Keratinocyte (primary cell): ENCODE measurements at regions not wholly inside any gene's neighbourhood (a gene's known extent, or its start where the extent isn't known, plus 50 kb on each side); places are given as distances from the start of the nearest gene placed in this dataset.

Source experiments
- EZH2 ChIP-seq: IDR thresholded peaks from one replicate; pipeline ENCODE4 v1.6.1; 2012; ENCODE audit warnings: inconsistent platforms, mild to moderate bottlenecking, low read length, moderate library complexity
- TF ChIP-seq, protein P1 (sequence below), 3 experiments: IDR thresholded peaks in 1 of 3; conservative IDR thresholded peaks in 1 of 3; optimal IDR thresholded peaks in 1 of 3; 2 replicates in 2 of 3; 3 replicates in 1 of 3; pipeline versions ENCODE3 to v1.5.1; 2011; ENCODE audit warnings: low read length in 3 of 3, mild to moderate bottlenecking in 3 of 3, moderate library complexity in 2 of 3, control low read depth in 1 of 3, inconsistent platforms in 1 of 3; ENCODE audit not compliant: insufficient read depth in 2 of 3; ENCODE audit errors: extremely low read depth in 1 of 3

DNA sequence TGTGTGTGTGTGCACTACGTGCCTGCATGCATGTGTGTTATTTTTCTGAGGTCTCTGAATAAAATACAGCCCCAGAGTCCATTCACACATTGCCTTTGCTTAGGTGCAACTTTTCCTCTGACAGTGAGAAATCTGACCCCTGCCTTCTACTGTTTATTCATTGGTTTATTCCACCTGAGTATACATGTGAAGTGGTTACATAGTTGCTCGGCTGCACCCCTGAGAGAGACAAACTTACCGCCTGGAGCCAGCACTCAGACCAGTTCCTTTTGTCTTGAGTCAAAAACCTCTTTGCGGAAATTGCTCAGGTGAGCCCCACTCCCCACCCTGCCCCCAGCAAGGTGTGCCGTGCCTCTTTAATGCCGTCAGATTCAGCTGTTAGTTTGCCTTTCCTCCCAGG, 363.6 kb downstream of the BRD1 start:
- TF ChIP-seq, protein P1, sequence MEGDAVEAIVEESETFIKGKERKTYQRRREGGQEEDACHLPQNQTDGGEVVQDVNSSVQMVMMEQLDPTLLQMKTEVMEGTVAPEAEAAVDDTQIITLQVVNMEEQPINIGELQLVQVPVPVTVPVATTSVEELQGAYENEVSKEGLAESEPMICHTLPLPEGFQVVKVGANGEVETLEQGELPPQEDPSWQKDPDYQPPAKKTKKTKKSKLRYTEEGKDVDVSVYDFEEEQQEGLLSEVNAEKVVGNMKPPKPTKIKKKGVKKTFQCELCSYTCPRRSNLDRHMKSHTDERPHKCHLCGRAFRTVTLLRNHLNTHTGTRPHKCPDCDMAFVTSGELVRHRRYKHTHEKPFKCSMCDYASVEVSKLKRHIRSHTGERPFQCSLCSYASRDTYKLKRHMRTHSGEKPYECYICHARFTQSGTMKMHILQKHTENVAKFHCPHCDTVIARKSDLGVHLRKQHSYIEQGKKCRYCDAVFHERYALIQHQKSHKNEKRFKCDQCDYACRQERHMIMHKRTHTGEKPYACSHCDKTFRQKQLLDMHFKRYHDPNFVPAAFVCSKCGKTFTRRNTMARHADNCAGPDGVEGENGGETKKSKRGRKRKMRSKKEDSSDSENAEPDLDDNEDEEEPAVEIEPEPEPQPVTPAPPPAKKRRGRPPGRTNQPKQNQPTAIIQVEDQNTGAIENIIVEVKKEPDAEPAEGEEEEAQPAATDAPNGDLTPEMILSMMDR (optimal IDR thresholded peaks at IDR 0.05 in 1 of 3, IDR thresholded peaks at IDR 0.05 in 1 of 3, conservative IDR thresholded peaks at IDR 0.05 in 1 of 3; ENCODE audit: extremely low read depth in 1 of 3, insufficient read depth in 2 of 3, low read length in 3 of 3), result no peak
- no peak for TF ChIP-seq EZH2
